ENCODE measurements at regions not wholly inside any gene's neighbourhood (a gene's known extent, or its start where the extent isn't known, plus 50 kb on each side); places are given as distances from the start of the nearest gene placed in this dataset.

GRCh38 chr10:65394502-65395297 lies 1531.1 kb upstream of the LRRTM3 start:
- no peak for TF ChIP-seq CTCF (IDR thresholded peaks at IDR 0.05; ENCODE audit: low read length)
- no peak for TF ChIP-seq EZH2 (optimal IDR thresholded peaks at IDR 0.05; ENCODE audit: low read depth, low read length)
- no peak for TF ChIP-seq EZH2phosphoT487 (IDR thresholded peaks at IDR 0.05; ENCODE audit: low read length)
- Histone ChIP-seq H3K4me2 (ENCODE audit: low read depth, low read length) (no peak overlapping the region), H2AFZ (ENCODE audit: low read length) (no peak overlapping the region), H3K79me2 (ENCODE audit: low read length) (no peaks in the 10 kb centered on the region), H3F3A (ENCODE audit: insufficient read depth, low read length) (no peaks in the 10 kb centered on the region), H3K4me3 (ENCODE audit: low read length) (no peak overlapping the region), H3K9me3 (replicated peaks; ENCODE audit: insufficient read depth, low read length) (no peaks in the 10 kb centered on the region), H4K20me1 (ENCODE audit: insufficient read depth, low read length) (no peaks in the 10 kb centered on the region), H3K36me3 (replicated peaks; ENCODE audit: insufficient read depth, low read length) (no peaks in the 10 kb centered on the region), H3K27me3 (replicated peaks; ENCODE audit: insufficient read depth, low read length) (no peaks in the 10 kb centered on the region), H3K9me2 (replicated peaks; ENCODE audit: insufficient read depth, low read length) (no peaks in the 10 kb centered on the region), H3K4me1 (ENCODE audit: low read length) (no peaks in the 10 kb centered on the region), H3K27ac (ENCODE audit: low read length) (no peak overlapping the region), H3K9ac (ENCODE audit: low read length) (no peak overlapping the region)
- no peak for DNase-seq

GRCh38 chr10:65395631-65396030 lies 1530.2 kb upstream of the LRRTM3 start:
- no peak for DNase-seq
- Histone ChIP-seq H3K27ac (ENCODE audit: low read length) (no peak overlapping the region), H3K9me2 (replicated peaks; ENCODE audit: insufficient read depth, low read length) (no peaks in the 10 kb centered on the region), H3K9ac (ENCODE audit: low read length) (no peak overlapping the region), H3F3A (ENCODE audit: insufficient read depth, low read length) (no peaks in the 10 kb centered on the region), H4K20me1 (ENCODE audit: insufficient read depth, low read length) (no peaks in the 10 kb centered on the region), H2AFZ (ENCODE audit: low read length) (no peak overlapping the region), H3K4me3 (ENCODE audit: low read length) (no peak overlapping the region), H3K4me1 (ENCODE audit: low read length) (no peaks in the 10 kb centered on the region), H3K4me2 (ENCODE audit: low read depth, low read length) (no peak overlapping the region), H3K36me3 (replicated peaks; ENCODE audit: insufficient read depth, low read length) (no peaks in the 10 kb centered on the region), H3K79me2 (ENCODE audit: low read length) (no peaks in the 10 kb centered on the region), H3K27me3 (replicated peaks; ENCODE audit: insufficient read depth, low read length) (no peaks in the 10 kb centered on the region), H3K9me3 (replicated peaks; ENCODE audit: insufficient read depth, low read length) (no peaks in the 10 kb centered on the region)
- TF ChIP-seq EZH2 (optimal IDR thresholded peaks at IDR 0.05; ENCODE audit: low read depth, low read length), result no peak
- TF ChIP-seq EZH2phosphoT487 (IDR thresholded peaks at IDR 0.05; ENCODE audit: low read length), result no peak
- no peak for TF ChIP-seq CTCF (IDR thresholded peaks at IDR 0.05; ENCODE audit: low read length)

GRCh38 chr10:65396997-65397396 lies 1528.8 kb upstream of the LRRTM3 start:
- TF ChIP-seq EZH2phosphoT487 (IDR thresholded peaks at IDR 0.05; ENCODE audit: low read length), result no peak
- no peaks in the 10 kb centered on the region for H3K9me3 ChIP-seq (replicated peaks; ENCODE audit: insufficient read depth, low read length)

GRCh38 chr10:65408401-65408800 lies 1517.4 kb upstream of the LRRTM3 start:
- H3K4me1 ChIP-seq (ENCODE audit: low read length), result no peaks in the 10 kb centered on the region
- no peaks in the 10 kb centered on the region for H3K9me3 ChIP-seq (replicated peaks; ENCODE audit: insufficient read depth, low read length)
- TF ChIP-seq CTCF (IDR thresholded peaks at IDR 0.05; ENCODE audit: low read length), result no peak
- H3K79me2 ChIP-seq (ENCODE audit: low read length), result no peaks in the 10 kb centered on the region
- no peaks in the 10 kb centered on the region for H3K9me2 ChIP-seq (replicated peaks; ENCODE audit: insufficient read depth, low read length)
- no peak overlapping the region for H3K27ac ChIP-seq (ENCODE audit: low read length)
- no peak overlapping the region for H3K4me3 ChIP-seq (ENCODE audit: low read length)
- no peaks in the 10 kb centered on the region for H4K20me1 ChIP-seq (ENCODE audit: insufficient read depth, low read length)
- H3F3A ChIP-seq (ENCODE audit: insufficient read depth, low read length), result no peaks in the 10 kb centered on the region
- no peaks in the 10 kb centered on the region for H3K27me3 ChIP-seq (replicated peaks; ENCODE audit: insufficient read depth, low read length)
- no peak overlapping the region for H3K4me2 ChIP-seq (ENCODE audit: low read depth, low read length)
- no peak overlapping the region for H2AFZ ChIP-seq (ENCODE audit: low read length)
- H3K36me3 ChIP-seq (replicated peaks; ENCODE audit: insufficient read depth, low read length), result no peaks in the 10 kb centered on the region
- DNase-seq, result no peak
- no peak overlapping the region for H3K9ac ChIP-seq (ENCODE audit: low read length)

More at GRCh38 chr10:65396997-65397396, 1528.8 kb upstream of the LRRTM3 start:
- Histone ChIP-seq H3K9ac (ENCODE audit: low read length) (no peak overlapping the region), H3K4me3 (ENCODE audit: low read length) (no peak overlapping the region), H4K20me1 (ENCODE audit: insufficient read depth, low read length) (no peaks in the 10 kb centered on the region), H2AFZ (ENCODE audit: low read length) (no peak overlapping the region), H3K79me2 (ENCODE audit: low read length) (no peaks in the 10 kb centered on the region), H3K4me2 (ENCODE audit: low read depth, low read length) (no peak overlapping the region), H3K27me3 (replicated peaks; ENCODE audit: insufficient read depth, low read length) (no peaks in the 10 kb centered on the region), H3K27ac (ENCODE audit: low read length) (no peak overlapping the region), H3K4me1 (ENCODE audit: low read length) (no peaks in the 10 kb centered on the region), H3K36me3 (replicated peaks; ENCODE audit: insufficient read depth, low read length) (no peaks in the 10 kb centered on the region), H3F3A (ENCODE audit: insufficient read depth, low read length) (no peaks in the 10 kb centered on the region), H3K9me2 (replicated peaks; ENCODE audit: insufficient read depth, low read length) (no peaks in the 10 kb centered on the region)
- DNase-seq, result no peak

Measured in MM.1S (cell line).